ENCODE measurements at regions not wholly inside any gene's neighbourhood (a gene's known extent, or its start where the extent isn't known, plus 50 kb on each side); places are given as distances from the start of the nearest gene placed in this dataset.

DNA sequence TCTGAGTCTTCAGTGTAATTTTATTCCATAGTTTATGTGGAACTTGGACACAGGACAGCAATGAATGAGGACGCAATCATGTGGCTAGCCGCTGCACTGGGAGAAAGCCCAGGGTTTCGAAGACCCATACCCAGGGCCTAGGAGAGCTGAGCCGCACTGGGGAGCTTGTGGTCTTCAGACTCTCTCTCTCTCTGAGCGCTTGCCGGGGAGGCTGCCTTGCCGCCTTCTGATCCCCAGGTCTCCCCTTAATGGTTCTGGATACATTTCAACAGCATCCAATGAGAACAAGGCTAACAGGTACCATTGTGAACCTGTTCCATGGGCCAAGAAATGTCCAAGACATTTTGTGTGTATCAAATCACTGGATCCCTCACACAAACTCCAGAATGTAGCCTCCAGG lies 383.4 kb downstream of the ICE1 start:
- intact Hi-C loops (cut with micrococcal nuclease; ENCODE audit: unreplicated experiment) = no loop called here
- CTCF ChIA-PET = no interaction called here
- Histone ChIP-seq H3K36me3 (ENCODE audit: insufficient read depth, low read length, poor library complexity, severe bottlenecking) (no peaks in the 10 kb centered on the region), H3K27ac (ENCODE audit: low read depth, low read length, poor library complexity, severe bottlenecking) (no peak overlapping the region), H3K27me3 (replicated peaks; ENCODE audit: insufficient read depth, low read depth, low read length, poor library complexity) (peaks cover 9% of the 10 kb centered on the region), H3K9me3 (ENCODE audit: low read depth, low read length, poor library complexity, severe bottlenecking) (no peaks in the 10 kb centered on the region), H3K4me3 (ENCODE audit: low read depth, low read length, poor library complexity, severe bottlenecking) (no peak overlapping the region), H3K4me1 (ENCODE audit: insufficient read depth, low read length, poor library complexity, severe bottlenecking) (no peaks in the 10 kb centered on the region)
- BruUV-seq (replicated peaks) = no TSS peak
- TF ChIP-seq CTCF (conservative IDR thresholded peaks at IDR 0.05; ENCODE audit: low read depth, low read length) (no peak), EZH2 (IDR thresholded peaks at IDR 0.05; ENCODE audit: borderline replicate concordance, low read depth, low read length, poor library complexity, severe bottlenecking) (no peak)
- POLR2A ChIA-PET (ENCODE audit: low non-redundant PET) = no interaction called here
- no peak for DNase-seq (ENCODE audit: low spot score)

DNA sequence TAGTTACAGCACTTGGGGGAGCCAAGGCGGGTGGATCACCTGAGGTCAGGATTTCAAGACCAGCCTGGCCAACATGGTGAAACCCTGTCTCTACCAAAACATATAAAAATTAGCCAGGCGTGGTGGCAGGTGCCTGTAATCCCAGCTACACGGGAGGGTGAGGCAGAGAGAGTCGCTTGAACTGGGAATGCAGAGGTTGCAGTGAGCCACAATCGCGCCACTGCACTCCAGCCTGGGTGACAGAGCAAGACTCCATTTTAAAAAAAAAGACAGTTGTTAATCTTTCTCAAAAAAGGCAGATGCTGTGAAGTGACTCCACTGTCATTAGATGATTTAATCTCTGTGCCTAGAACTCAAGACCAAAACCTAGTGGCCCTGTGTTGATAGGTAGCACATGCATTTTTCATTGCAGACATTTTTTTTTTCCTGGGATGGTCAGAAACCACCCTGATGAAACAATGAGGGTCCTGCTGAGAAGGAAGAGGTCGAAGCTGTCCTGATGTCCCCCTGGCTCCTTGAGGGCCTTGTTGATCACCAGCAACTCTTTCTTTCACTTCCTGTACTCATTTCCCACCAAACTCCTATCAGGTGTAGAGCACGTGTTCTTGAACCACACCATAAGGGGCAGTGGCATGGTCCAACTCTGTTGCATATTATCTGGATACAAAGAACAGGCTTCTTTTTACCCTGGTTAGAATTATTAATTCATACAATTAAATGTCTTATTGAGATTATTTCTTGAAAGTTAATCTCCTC lies 382.2 kb downstream of the ICE1 start:
- CTCF ChIA-PET = no interaction called here
- no peaks in the 10 kb centered on the region for H3K36me3 ChIP-seq (ENCODE audit: insufficient read depth, low read length, poor library complexity, severe bottlenecking)
- intact Hi-C loops (cut with micrococcal nuclease; ENCODE audit: unreplicated experiment) = no loop called here
- POLR2A ChIA-PET (ENCODE audit: low non-redundant PET) = no interaction called here
- peaks cover 9% of the 10 kb centered on the region for H3K27me3 ChIP-seq (replicated peaks; ENCODE audit: insufficient read depth, low read depth, low read length, poor library complexity)
- TF ChIP-seq CTCF (conservative IDR thresholded peaks at IDR 0.05; ENCODE audit: low read depth, low read length) (no peak), EZH2 (IDR thresholded peaks at IDR 0.05; ENCODE audit: borderline replicate concordance, low read depth, low read length, poor library complexity, severe bottlenecking) (no peak)
- no peak overlapping the region for H3K27ac ChIP-seq (ENCODE audit: low read depth, low read length, poor library complexity, severe bottlenecking)
- BruUV-seq (replicated peaks) = no TSS peak
- H3K9me3 ChIP-seq (ENCODE audit: low read depth, low read length, poor library complexity, severe bottlenecking) = no peaks in the 10 kb centered on the region
- H3K4me3 ChIP-seq (ENCODE audit: low read depth, low read length, poor library complexity, severe bottlenecking) = no peak overlapping the region
- DNase-seq (ENCODE audit: low spot score) = no peak
- no peaks in the 10 kb centered on the region for H3K4me1 ChIP-seq (ENCODE audit: insufficient read depth, low read length, poor library complexity, severe bottlenecking)

DNA sequence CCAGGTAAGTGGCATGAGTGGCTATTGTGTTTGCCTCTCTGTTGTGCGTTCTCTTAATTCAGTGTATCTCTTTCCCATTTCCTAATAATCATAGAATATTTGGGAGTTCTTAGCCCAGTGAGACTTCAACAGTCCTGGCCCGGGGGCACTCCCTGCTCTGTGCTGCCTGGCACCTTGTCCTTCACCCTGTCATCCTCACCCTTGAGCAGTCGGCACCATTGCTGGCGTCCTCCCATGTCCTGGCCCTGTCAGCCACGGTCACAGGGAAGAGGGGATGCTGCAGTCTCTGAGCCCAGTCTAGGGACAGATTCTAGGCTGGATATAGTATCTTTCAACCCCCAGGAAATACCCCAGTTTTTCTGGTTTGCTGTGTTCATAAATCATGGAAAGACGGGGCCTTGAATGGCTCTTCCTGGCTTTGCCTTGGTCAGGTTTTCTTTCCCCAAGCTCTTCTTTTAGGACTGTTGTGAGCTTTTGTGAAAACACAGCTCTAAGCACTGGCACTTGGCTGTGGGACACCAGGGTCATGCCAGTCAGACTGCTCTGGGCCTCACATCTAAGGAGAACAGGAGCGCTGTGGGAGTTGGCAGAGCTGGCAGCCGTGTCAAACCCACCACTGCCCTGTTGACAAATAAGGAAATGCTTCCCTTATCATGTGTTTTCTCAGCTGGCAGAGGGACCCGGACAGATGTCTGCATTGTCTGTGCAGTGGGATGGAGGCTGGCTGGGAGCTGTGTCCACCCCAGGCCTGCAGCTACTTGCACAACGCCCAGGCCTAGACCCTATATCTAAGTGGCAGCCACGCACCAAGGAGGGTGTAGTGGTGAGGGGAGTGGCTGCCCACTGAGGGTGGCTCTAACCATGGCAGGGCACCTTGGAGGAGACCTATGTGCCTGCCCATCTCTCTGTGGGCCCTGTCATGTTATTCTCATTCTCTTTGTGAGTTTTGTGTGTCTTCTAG lies 378.6 kb downstream of the ICE1 start:
- peaks cover 29% of the 10 kb centered on the region for H3K27me3 ChIP-seq (replicated peaks; ENCODE audit: insufficient read depth, low read depth, low read length, poor library complexity)
- no peaks in the 10 kb centered on the region for H3K36me3 ChIP-seq (ENCODE audit: insufficient read depth, low read length, poor library complexity, severe bottlenecking)
- no peaks in the 10 kb centered on the region for H3K4me1 ChIP-seq (ENCODE audit: insufficient read depth, low read length, poor library complexity, severe bottlenecking)
- ChIA-PET POLR2A (ENCODE audit: low non-redundant PET) (no interaction called here), CTCF (no interaction called here)
- no peaks in the 10 kb centered on the region for H3K9me3 ChIP-seq (ENCODE audit: low read depth, low read length, poor library complexity, severe bottlenecking)
- no peak overlapping the region for H3K27ac ChIP-seq (ENCODE audit: low read depth, low read length, poor library complexity, severe bottlenecking)
- intact Hi-C loops (cut with micrococcal nuclease; ENCODE audit: unreplicated experiment) = no loop called here
- BruUV-seq (replicated peaks) = no TSS peak
- TF ChIP-seq EZH2 (IDR thresholded peaks at IDR 0.05; ENCODE audit: borderline replicate concordance, low read depth, low read length, poor library complexity, severe bottlenecking) = no peak
- no peak for TF ChIP-seq CTCF (conservative IDR thresholded peaks at IDR 0.05; ENCODE audit: low read depth, low read length)
- no peak overlapping the region for H3K4me3 ChIP-seq (ENCODE audit: low read depth, low read length, poor library complexity, severe bottlenecking)
- no peak for DNase-seq (ENCODE audit: low spot score)
